ENCODE measurements at regions not wholly inside any gene's neighbourhood (a gene's known extent, or its start where the extent isn't known, plus 50 kb on each side); places are given as distances from the start of the nearest gene placed in this dataset.

DNA sequence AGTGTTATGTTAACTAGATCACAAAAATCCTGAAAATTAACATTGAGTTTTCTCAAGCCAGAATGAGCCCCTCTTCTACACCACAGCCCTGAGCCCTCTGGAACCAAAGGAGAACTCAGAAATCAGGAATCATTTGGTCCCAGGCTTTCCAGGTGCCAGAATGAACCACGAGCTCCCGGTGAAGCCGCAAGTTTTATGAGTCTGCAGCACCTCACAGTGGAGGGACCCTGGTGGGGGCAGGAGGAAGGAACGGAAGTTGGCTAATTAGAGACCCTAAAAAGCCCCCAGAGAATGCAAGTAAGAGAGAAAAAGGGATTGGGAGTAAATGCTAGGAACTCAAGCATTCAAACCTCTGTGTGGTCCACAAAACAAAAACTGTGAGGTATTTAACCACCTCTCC is 52.9 kb upstream of the BCL2L14 start:
- DNase-seq: no peak

DNA sequence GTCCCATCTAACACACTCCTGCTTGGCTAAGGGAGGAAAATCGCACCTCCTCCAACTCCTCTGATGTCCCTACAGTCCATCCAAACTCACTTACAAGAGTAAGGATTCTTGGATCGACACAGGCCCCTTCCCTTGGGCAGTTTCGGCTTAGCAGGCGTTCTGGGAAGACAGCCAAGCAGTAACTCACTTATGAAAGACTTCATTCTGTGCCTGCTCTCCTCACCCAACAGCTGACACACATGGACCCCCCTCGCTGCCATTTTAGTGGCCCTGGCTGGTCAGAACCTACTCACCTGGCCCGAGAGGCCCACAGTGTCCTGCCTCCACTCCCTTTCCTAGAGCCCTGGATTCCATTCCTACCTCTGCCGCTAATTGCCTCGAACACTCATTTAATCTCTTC is 52.3 kb upstream of the BCL2L14 start:
- DNase-seq: no peak

DNA sequence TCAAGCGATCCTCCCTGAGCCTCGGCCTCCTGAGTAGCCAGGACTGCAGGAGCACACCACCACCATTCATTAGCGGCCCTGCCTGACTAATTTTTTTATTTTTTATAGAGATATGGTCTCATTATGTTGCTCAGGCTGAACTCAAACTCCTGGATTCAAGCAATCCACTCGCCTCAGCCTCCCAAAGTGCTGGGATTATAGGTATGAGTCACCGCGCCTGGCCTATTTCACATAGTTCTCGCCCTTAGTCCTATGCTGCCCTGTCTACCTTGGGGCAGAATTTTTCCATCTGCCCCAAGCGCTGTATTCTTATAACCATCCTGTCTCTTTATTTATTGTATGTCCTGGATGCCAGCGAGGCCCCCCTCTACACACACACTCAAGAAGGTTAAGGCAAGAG is 50.9 kb upstream of the BCL2L14 start:
- DNase-seq: no peak

DNA sequence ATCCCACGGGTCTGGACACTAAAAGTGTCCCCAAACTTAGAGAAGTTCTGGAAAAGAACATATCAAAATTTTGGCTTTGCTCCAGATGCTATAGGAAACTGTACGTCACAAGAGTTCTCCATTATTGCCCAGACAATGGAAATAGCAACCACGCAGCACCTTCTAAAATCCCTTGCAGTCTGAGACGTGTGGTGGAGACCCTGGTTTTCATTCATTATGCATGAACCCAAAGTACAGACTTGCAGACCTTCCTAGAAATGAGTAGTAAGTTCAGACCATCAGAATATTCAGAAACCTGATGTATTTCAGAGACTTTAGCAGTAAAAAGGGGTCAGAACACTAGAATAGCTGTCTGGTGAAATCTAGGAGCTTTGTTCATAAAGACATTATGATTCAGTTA is 50.0 kb upstream of the BCL2L14 start:
- DNase-seq: no peak
